ENCODE measurements at regions not wholly inside any gene's neighbourhood (a gene's known extent, or its start where the extent isn't known, plus 50 kb on each side); places are given as distances from the start of the nearest gene placed in this dataset.

- no peak for TF ChIP-seq YY1 (IDR thresholded peaks at IDR 0.05; ENCODE audit: insufficient read depth, insufficient read length)
- TF ChIP-seq ZNF274 (IDR thresholded peaks at IDR 0.05; ENCODE audit: low read depth, low read length): no peak
- no peak for TF ChIP-seq SUZ12 (IDR thresholded peaks at IDR 0.05; ENCODE audit: extremely low read depth, insufficient read depth, insufficient read length)
Measured at GRCh38 chr10:9061871-9062270, 1007.4 kb downstream of the GATA3 start.
